ENCODE measurements at regions not wholly inside any gene's neighbourhood (a gene's known extent, or its start where the extent isn't known, plus 50 kb on each side); places are given as distances from the start of the nearest gene placed in this dataset.

- POLR2A ChIA-PET, result interaction anchor here (1.1 kb wide), 1 partner anchor 46 kb away, joined by 3 read pairs; no protein-coding TSS in a partner anchor
- Mint-ChIP-seq H3K27me3 (ENCODE audit: insufficient read depth, unreplicated experiment) (peaks cover 36% of the 10 kb centered on the region), H3K9me3 (ENCODE audit: unreplicated experiment) (no peaks in the 10 kb centered on the region), H3K4me3 (ENCODE audit: unreplicated experiment) (no peak overlapping the region), H3K27ac (ENCODE audit: low read depth, unreplicated experiment) (no peak overlapping the region), H3K4me1 (ENCODE audit: insufficient read depth, unreplicated experiment) (no peaks in the 10 kb centered on the region), H3K36me3 (ENCODE audit: insufficient read depth, unreplicated experiment) (no peaks in the 10 kb centered on the region)
- no peak for TF ChIP-seq CTCF (IDR thresholded peaks at IDR 0.05; ENCODE audit: unreplicated experiment)
- CTCF ChIA-PET, result no interaction called here
- intact Hi-C loops (cut with micrococcal nuclease), result no loop called here
- BruUV-seq (replicated peaks), result no TSS peak
- no peak for DNase-seq (ENCODE audit: unreplicated experiment)
Observed at GRCh38 chr18:41466436-41467160, 488.4 kb upstream of the PIK3C3 start.

DNA sequence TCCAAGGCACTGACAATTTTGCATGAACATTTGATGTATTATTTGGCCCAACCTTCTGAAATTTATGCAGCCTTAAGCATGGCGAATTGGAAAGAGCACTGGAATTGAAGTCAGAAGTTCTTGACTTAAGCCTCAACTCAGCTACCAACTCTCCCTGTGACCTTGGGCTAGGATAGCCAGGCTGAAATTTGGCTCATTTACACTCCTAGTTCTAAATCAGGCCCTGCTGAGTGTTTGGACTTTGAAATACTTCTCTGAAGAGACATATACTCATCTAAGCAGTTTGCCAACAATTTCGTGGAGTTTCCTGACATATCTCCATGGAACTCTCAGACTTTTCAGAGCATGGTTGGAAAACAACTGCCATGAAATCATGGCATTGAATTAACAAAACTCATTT is 489.6 kb upstream of the PIK3C3 start:
- CTCF ChIA-PET, result no interaction called here
- no peaks in the 10 kb centered on the region for H3K36me3 Mint-ChIP-seq (ENCODE audit: insufficient read depth, unreplicated experiment)
- no peak for DNase-seq (ENCODE audit: unreplicated experiment)
- intact Hi-C loops (cut with micrococcal nuclease), result no loop called here
- H3K27me3 Mint-ChIP-seq (ENCODE audit: insufficient read depth, unreplicated experiment), result peaks cover 25% of the 10 kb centered on the region
- no peak overlapping the region for H3K4me3 Mint-ChIP-seq (ENCODE audit: unreplicated experiment)
- BruUV-seq (replicated peaks), result no TSS peak
- no peaks in the 10 kb centered on the region for H3K4me1 Mint-ChIP-seq (ENCODE audit: insufficient read depth, unreplicated experiment)
- no peak for TF ChIP-seq CTCF (IDR thresholded peaks at IDR 0.05; ENCODE audit: unreplicated experiment)
- POLR2A ChIA-PET, result no interaction called here
- no peaks in the 10 kb centered on the region for H3K9me3 Mint-ChIP-seq (ENCODE audit: unreplicated experiment)
- no peak overlapping the region for H3K27ac Mint-ChIP-seq (ENCODE audit: low read depth, unreplicated experiment)

GRCh38 chr18:41464278-41464677 is 490.8 kb upstream of the PIK3C3 start:
- H3K4me1 Mint-ChIP-seq (ENCODE audit: insufficient read depth, unreplicated experiment), result no peaks in the 10 kb centered on the region
- ChIA-PET CTCF (interaction anchor here (1.0 kb wide), 1 partner anchor 454 kb away, joined by 3 read pairs; no protein-coding TSS in a partner anchor), POLR2A (no interaction called here)
- TF ChIP-seq CTCF (IDR thresholded peaks at IDR 0.05; ENCODE audit: unreplicated experiment), result no peak
- intact Hi-C loops (cut with micrococcal nuclease), result no loop called here
- DNase-seq (ENCODE audit: unreplicated experiment), result no peak
- peaks cover 24% of the 10 kb centered on the region for H3K27me3 Mint-ChIP-seq (ENCODE audit: insufficient read depth, unreplicated experiment)
- H3K27ac Mint-ChIP-seq (ENCODE audit: low read depth, unreplicated experiment), result no peak overlapping the region
- H3K4me3 Mint-ChIP-seq (ENCODE audit: unreplicated experiment), result no peak overlapping the region
- no peaks in the 10 kb centered on the region for H3K9me3 Mint-ChIP-seq (ENCODE audit: unreplicated experiment)
- H3K36me3 Mint-ChIP-seq (ENCODE audit: insufficient read depth, unreplicated experiment), result no peaks in the 10 kb centered on the region
- no TSS peak for BruUV-seq (replicated peaks)

DNA sequence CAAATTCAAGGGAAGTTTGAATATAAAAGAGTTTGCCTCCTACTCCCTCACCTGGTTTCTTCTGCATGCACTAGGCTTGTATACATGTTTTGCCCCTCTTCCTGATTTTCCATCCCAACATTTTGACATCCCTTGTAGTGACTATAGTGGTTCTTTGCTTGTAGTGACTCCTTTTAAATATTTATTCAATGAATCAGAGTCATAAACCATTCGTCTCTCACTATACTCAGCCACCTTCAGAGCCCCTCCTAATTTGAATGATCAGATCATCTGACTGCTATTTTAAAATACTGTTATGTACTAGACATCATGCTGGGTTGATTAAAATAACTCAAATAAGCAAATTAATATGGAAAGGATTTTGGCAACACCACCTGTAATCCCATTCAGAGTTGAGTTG is 492.1 kb upstream of the PIK3C3 start:
- Mint-ChIP-seq H3K4me3 (ENCODE audit: unreplicated experiment) (no peak overlapping the region), H3K36me3 (ENCODE audit: insufficient read depth, unreplicated experiment) (no peaks in the 10 kb centered on the region), H3K27me3 (ENCODE audit: insufficient read depth, unreplicated experiment) (peaks cover 13% of the 10 kb centered on the region), H3K27ac (ENCODE audit: low read depth, unreplicated experiment) (no peak overlapping the region), H3K9me3 (ENCODE audit: unreplicated experiment) (no peaks in the 10 kb centered on the region), H3K4me1 (ENCODE audit: insufficient read depth, unreplicated experiment) (no peaks in the 10 kb centered on the region)
- no peak for TF ChIP-seq CTCF (IDR thresholded peaks at IDR 0.05; ENCODE audit: unreplicated experiment)
- ChIA-PET POLR2A (no interaction called here), CTCF (interaction anchor here (0.7 to 1.0 kb wide), 2 partner anchors 20 to 342 kb away, joined by 3 to 6 read pairs; no protein-coding TSS in a partner anchor)
- no peak for DNase-seq (ENCODE audit: unreplicated experiment)
- intact Hi-C loops (cut with micrococcal nuclease), result no loop called here
- BruUV-seq (replicated peaks), result no TSS peak

All from MCF 10A (cell line).